SK-N-SH (cell line): ENCODE measurements at regions not wholly inside any gene's neighbourhood (a gene's known extent, or its start where the extent isn't known, plus 50 kb on each side); places are given as distances from the start of the nearest gene placed in this dataset.

Source experiments
- CTCF ChIA-PET: fragments of 300-600, 350-600 bp; formaldehyde crosslinking; extraction: SDS; loops from one replicate; lab custom pipeline; 2021; lab: Yijun Ruan, JAX
- POLR2A ChIA-PET: fragments of 350-600 bp; sonication (Branson Sonifier 250); formaldehyde crosslinking; extraction: SDS; loops from one replicate; lab custom pipeline; 2020; ENCODE audit warnings: antibody characterized with exemption, inconsistent platforms; lab: Yijun Ruan, JAX
- DNase-seq: peaks from one replicate; pipeline ENCODE4 v3.0.0; 2012
- H2AFZ ChIP-seq: fragments of 200-600 bp; sonication (generic); 2 replicates; pipeline ENCODE4 v1.8.1; 2016; ENCODE audit warnings: antibody characterized with exemption, mild to moderate bottlenecking, low read depth
- H3F3A ChIP-seq: fragments of 200-600 bp; sonication (generic); replicated peaks from 2 replicates; pipeline ENCODE3; 2016; ENCODE audit warnings: antibody characterized with exemption, mild to moderate bottlenecking; ENCODE audit not compliant: insufficient read depth
- H3K27ac ChIP-seq, 2 experiments: fragments of 200-500 bp in 1 of 2; fragments of 200-600 bp in 1 of 2; sonication (Bioruptor generic) in 1 of 2; sonication (generic), shearing (Covaris generic) in 1 of 2; 2 replicates each; pipeline versions ENCODE4 v1.5.1 to v1.6.1; 2014 to 2016; ENCODE audit warnings: low read depth in 2 of 2, inconsistent platforms in 1 of 2, low read length in 1 of 2, mild to moderate bottlenecking in 1 of 2, mixed read lengths in 1 of 2
- H3K27me3 ChIP-seq: fragments of 200-600 bp; sonication (generic), shearing (Covaris generic); 2 replicates; pipeline ENCODE4 v1.6.1; 2016; ENCODE audit warnings: mixed run types; ENCODE audit not compliant: insufficient read depth
- H3K36me3 ChIP-seq, 2 experiments: fragments of 200-500 bp in 1 of 2; fragments of 200-600 bp in 1 of 2; sonication (Bioruptor generic) in 1 of 2; sonication (generic) in 1 of 2; replicated peaks in 1 of 2; 2 replicates each; pipeline versions ENCODE3 to v1.5.1; 2014 to 2016; ENCODE audit warnings: low read length in 1 of 2, mild to moderate bottlenecking in 1 of 2; ENCODE audit not compliant: insufficient read depth in 2 of 2, control insufficient read depth in 1 of 2
- H3K4me1 ChIP-seq, 2 experiments: fragments of 200-500 bp in 1 of 2; fragments of 200-600 bp in 1 of 2; sonication (Bioruptor generic) in 1 of 2; sonication (generic), shearing (Covaris generic) in 1 of 2; 2 replicates each; pipeline versions ENCODE4 v1.5.1 to v1.6.1; 2014 to 2016; ENCODE audit warnings: low read depth in 1 of 2, low read length in 1 of 2, mixed run types in 1 of 2; ENCODE audit not compliant: insufficient read depth in 2 of 2, control insufficient read depth in 1 of 2
- H3K4me2 ChIP-seq: fragments of 200-600 bp; sonication (generic), shearing (Covaris generic); 2 replicates; pipeline ENCODE4 v1.6.1; 2017; ENCODE audit warnings: mixed run types
- H3K4me3 ChIP-seq, 2 experiments: fragments of 200-500 bp in 1 of 2; fragments of 200-600 bp in 1 of 2; sonication (Bioruptor generic) in 1 of 2; sonication (generic), shearing (Covaris generic) in 1 of 2; 2 replicates each; pipeline versions ENCODE4 v1.5.1 to v1.8.1; 2014 to 2016; ENCODE audit warnings: low read depth in 2 of 2, inconsistent platforms in 1 of 2, low read length in 1 of 2, mild to moderate bottlenecking in 1 of 2, mixed read lengths in 1 of 2, moderate library complexity in 1 of 2
- H3K79me2 ChIP-seq: fragments of 200-600 bp; sonication (generic); 2 replicates; pipeline ENCODE4 v1.8.1; 2017; ENCODE audit warnings: mild to moderate bottlenecking; ENCODE audit not compliant: insufficient read depth
- H3K9ac ChIP-seq: fragments of 200-600 bp; sonication (generic); 2 replicates; pipeline ENCODE4 v1.6.1; 2017; ENCODE audit warnings: mixed run types
- H3K9me2 ChIP-seq: fragments of 200-600 bp; sonication (generic); 2 replicates; pipeline ENCODE4 v1.6.1; 2017; ENCODE audit warnings: mixed run types
- H3K9me3 ChIP-seq: fragments of 200-600 bp; sonication (generic); 2 replicates; pipeline ENCODE4 v1.6.1; 2017; ENCODE audit warnings: mixed run types, mild to moderate bottlenecking, moderate library complexity
- H4K20me1 ChIP-seq: fragments of 200-600 bp; sonication (generic); 2 replicates; pipeline ENCODE4 v1.6.1; 2017; ENCODE audit warnings: mild to moderate bottlenecking, mixed run types; ENCODE audit not compliant: insufficient read depth
- FOXJ3 ChIP-seq: sonication (generic); formaldehyde crosslinking; IDR thresholded peaks from 2 replicates; pipeline ENCODE4 v1.5.1; 2020; ENCODE audit warnings: mild to moderate bottlenecking, missing genetic modification reagents
- FOXM1 ChIP-seq: IDR thresholded peaks from 2 replicates; pipeline ENCODE4 v1.4.0; 2012; ENCODE audit warnings: low read depth, mild to moderate bottlenecking
- JUND ChIP-seq: IDR thresholded peaks from 2 replicates; pipeline ENCODE4 v1.4.0; 2012
- MEF2A ChIP-seq: IDR thresholded peaks from 2 replicates; pipeline ENCODE4 v1.4.0; 2012; ENCODE audit warnings: low read depth, borderline replicate concordance
- MXI1 ChIP-seq: IDR thresholded peaks from 2 replicates; pipeline ENCODE4 v1.6.1; 2012; ENCODE audit warnings: mild to moderate bottlenecking, low read depth, low read length, improper control_type of control experiment
- NFIC ChIP-seq: IDR thresholded peaks from 2 replicates; pipeline ENCODE4 v1.4.0; 2012; ENCODE audit warnings: borderline replicate concordance
- RAD21 ChIP-seq: IDR thresholded peaks from 2 replicates; pipeline ENCODE4 v1.6.1; 2012; ENCODE audit warnings: mild to moderate bottlenecking, low read length
- RFX5 ChIP-seq: IDR thresholded peaks from 2 replicates; pipeline ENCODE4 v1.6.1; 2012; ENCODE audit warnings: mild to moderate bottlenecking, improper control_type of control experiment, low read length
- RXRA ChIP-seq: IDR thresholded peaks from 2 replicates; pipeline ENCODE4 v1.4.0; 2012; ENCODE audit warnings: low read depth, mild to moderate bottlenecking, borderline replicate concordance
- SIN3A ChIP-seq: IDR thresholded peaks from 2 replicates; pipeline ENCODE4 v1.6.1; 2012; ENCODE audit warnings: low read depth, mild to moderate bottlenecking, low read length, moderate library complexity, borderline replicate concordance
- SMC3 ChIP-seq: IDR thresholded peaks from 2 replicates; pipeline ENCODE4 v1.6.1; 2012; ENCODE audit warnings: low read depth, low read length, improper control_type of control experiment
- TAF1 ChIP-seq: IDR thresholded peaks from 2 replicates; pipeline ENCODE4 v1.6.1; 2012; ENCODE audit warnings: low read depth, mild to moderate bottlenecking, low read length, moderate library complexity, borderline replicate concordance
- TEAD4 ChIP-seq: IDR thresholded peaks from 2 replicates; pipeline ENCODE4 v1.4.0; 2012; ENCODE audit warnings: mild to moderate bottlenecking, borderline replicate concordance; ENCODE audit not compliant: insufficient read depth
- WGBS: methylation state at CpG from one replicate; pipeline ENCODE4 v1.1.6; 2017; ENCODE audit warnings: low lambda C conversion rate; 5-methylcytosine and 5-hydroxymethylcytosine counted together
- TF ChIP-seq, protein P1 (sequence below): IDR thresholded peaks from 2 replicates; pipeline ENCODE4 v1.4.0; 2012; ENCODE audit warnings: low read depth
- TF ChIP-seq, protein P2 (sequence below): fragments of 150-350 bp; IDR thresholded peaks from 2 replicates; pipeline ENCODE4 v1.6.1; 2017; ENCODE audit warnings: antibody characterized with exemption, low read length, low read depth, borderline replicate concordance
- TF ChIP-seq, protein P3 (sequence below): IDR thresholded peaks from 2 replicates; pipeline ENCODE4 v1.6.1; 2012; ENCODE audit warnings: mild to moderate bottlenecking, low read depth, low read length, moderate library complexity
- TF ChIP-seq, protein P4 (sequence below): fragments of 200-600 bp; sonication (generic); IDR thresholded peaks from 2 replicates; pipeline ENCODE4 v1.6.1; 2017; ENCODE audit warnings: antibody characterized with exemption, mild to moderate bottlenecking, moderate library complexity
- TF ChIP-seq, protein P5 (sequence below): IDR thresholded peaks from 2 replicates; pipeline ENCODE4 v1.4.0; 2012; ENCODE audit warnings: low read depth, borderline replicate concordance

DNA sequence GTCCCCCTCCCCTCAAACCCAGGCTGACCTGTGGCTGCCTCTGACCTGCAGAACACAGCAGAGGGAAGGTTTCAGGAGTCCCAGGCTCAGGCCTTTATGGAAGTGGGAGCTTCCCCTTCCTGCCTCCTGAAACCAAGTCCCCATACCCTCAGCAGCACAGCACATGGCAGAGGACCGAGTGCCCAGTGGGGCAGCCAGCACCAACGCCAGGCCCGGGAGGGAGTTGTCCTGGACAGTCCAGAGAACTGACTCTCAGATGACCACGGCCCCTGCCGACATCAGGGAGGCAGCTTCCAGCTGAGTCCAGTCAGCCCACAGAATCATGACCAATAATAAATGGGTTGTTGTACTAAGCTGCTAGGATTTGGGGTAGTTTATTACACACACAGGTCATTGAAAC, 79.6 kb upstream of the ERG start:
- 51% methylated on average over 5 of the region's 5 CpGs for WGBS
- H3K4me3 ChIP-seq = no peak overlapping the region
- no peaks in the 10 kb centered on the region; a peak in 1 of 4 replicates for H3K4me1 ChIP-seq
- TF ChIP-seq RFX5 (no peak), NFIC (no peak), JUND (no peak), TEAD4 (no peak), FOXJ3 (no peak), RXRA (no peak)
- TF ChIP-seq, protein P1, sequence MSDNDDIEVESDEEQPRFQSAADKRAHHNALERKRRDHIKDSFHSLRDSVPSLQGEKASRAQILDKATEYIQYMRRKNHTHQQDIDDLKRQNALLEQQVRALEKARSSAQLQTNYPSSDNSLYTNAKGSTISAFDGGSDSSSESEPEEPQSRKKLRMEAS = no peak
- H3K9me3 ChIP-seq = no peaks in the 10 kb centered on the region
- H3K79me2 ChIP-seq = no peaks in the 10 kb centered on the region
- no peak overlapping the region for H3K9ac ChIP-seq
- H3K27ac ChIP-seq = no peak overlapping the region
- no peaks in the 10 kb centered on the region for H4K20me1 ChIP-seq
- H2AFZ ChIP-seq = no peak overlapping the region
- DNase-seq = no peak
- no peaks in the 10 kb centered on the region for H3K36me3 ChIP-seq
- H3K27me3 ChIP-seq = peaks cover 6% of the 10 kb centered on the region; the same call in 1 of the 2 replicates
- H3K9me2 ChIP-seq = no peaks in the 10 kb centered on the region
- H3F3A ChIP-seq = no peaks in the 10 kb centered on the region
- CTCF ChIA-PET = no interaction called here
- POLR2A ChIA-PET = no interaction called here
- no peak overlapping the region for H3K4me2 ChIP-seq

DNA sequence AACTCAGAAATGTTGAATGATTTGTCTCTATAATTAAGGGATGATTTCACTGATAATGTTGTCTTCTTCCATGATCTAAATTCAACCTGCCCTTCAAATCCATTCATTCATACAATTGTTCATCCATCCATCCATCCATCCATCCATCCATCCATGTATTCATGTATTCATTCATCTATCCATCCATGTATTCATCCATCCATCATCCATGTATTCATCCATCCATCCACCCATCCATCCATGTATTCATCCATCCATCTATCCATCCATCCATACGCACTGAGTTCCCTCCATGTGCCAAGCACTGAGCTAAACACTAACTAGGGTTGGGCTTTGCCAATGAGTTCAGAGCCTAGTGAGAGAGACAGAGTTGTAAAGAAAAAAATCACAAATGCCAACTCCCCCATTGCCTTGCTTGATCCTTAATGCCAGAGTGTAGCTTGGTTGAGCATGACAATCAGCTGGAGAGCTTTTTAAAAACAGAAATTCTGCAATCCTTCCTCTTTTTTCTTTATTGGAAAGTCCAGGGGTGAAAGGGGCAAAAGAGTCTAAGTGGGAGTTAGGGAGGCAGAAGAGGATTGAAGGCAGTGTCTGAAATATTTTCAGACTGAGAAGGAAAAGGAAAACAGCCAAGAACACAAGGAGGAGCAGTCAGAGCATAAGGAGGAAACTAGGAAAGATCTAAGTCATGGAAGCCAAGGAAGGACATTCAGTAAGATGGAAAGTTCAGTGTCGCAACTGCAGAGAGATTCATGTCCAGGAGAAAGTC, 92.4 kb upstream of the ERG start:
- 81% methylated on average over 2 of the region's 2 CpGs for WGBS
- H3K4me2 ChIP-seq = no peak overlapping the region
- TF ChIP-seq, protein P2, sequence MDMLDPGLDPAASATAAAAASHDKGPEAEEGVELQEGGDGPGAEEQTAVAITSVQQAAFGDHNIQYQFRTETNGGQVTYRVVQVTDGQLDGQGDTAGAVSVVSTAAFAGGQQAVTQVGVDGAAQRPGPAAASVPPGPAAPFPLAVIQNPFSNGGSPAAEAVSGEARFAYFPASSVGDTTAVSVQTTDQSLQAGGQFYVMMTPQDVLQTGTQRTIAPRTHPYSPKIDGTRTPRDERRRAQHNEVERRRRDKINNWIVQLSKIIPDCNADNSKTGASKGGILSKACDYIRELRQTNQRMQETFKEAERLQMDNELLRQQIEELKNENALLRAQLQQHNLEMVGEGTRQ = no peak
- TF ChIP-seq, protein P3, sequence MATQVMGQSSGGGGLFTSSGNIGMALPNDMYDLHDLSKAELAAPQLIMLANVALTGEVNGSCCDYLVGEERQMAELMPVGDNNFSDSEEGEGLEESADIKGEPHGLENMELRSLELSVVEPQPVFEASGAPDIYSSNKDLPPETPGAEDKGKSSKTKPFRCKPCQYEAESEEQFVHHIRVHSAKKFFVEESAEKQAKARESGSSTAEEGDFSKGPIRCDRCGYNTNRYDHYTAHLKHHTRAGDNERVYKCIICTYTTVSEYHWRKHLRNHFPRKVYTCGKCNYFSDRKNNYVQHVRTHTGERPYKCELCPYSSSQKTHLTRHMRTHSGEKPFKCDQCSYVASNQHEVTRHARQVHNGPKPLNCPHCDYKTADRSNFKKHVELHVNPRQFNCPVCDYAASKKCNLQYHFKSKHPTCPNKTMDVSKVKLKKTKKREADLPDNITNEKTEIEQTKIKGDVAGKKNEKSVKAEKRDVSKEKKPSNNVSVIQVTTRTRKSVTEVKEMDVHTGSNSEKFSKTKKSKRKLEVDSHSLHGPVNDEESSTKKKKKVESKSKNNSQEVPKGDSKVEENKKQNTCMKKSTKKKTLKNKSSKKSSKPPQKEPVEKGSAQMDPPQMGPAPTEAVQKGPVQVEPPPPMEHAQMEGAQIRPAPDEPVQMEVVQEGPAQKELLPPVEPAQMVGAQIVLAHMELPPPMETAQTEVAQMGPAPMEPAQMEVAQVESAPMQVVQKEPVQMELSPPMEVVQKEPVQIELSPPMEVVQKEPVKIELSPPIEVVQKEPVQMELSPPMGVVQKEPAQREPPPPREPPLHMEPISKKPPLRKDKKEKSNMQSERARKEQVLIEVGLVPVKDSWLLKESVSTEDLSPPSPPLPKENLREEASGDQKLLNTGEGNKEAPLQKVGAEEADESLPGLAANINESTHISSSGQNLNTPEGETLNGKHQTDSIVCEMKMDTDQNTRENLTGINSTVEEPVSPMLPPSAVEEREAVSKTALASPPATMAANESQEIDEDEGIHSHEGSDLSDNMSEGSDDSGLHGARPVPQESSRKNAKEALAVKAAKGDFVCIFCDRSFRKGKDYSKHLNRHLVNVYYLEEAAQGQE = no peak
- no peak for TF ChIP-seq TAF1
- TF ChIP-seq FOXM1 = no peak
- TF ChIP-seq, protein P4, sequence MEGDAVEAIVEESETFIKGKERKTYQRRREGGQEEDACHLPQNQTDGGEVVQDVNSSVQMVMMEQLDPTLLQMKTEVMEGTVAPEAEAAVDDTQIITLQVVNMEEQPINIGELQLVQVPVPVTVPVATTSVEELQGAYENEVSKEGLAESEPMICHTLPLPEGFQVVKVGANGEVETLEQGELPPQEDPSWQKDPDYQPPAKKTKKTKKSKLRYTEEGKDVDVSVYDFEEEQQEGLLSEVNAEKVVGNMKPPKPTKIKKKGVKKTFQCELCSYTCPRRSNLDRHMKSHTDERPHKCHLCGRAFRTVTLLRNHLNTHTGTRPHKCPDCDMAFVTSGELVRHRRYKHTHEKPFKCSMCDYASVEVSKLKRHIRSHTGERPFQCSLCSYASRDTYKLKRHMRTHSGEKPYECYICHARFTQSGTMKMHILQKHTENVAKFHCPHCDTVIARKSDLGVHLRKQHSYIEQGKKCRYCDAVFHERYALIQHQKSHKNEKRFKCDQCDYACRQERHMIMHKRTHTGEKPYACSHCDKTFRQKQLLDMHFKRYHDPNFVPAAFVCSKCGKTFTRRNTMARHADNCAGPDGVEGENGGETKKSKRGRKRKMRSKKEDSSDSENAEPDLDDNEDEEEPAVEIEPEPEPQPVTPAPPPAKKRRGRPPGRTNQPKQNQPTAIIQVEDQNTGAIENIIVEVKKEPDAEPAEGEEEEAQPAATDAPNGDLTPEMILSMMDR = no peak
- no peak for TF ChIP-seq TEAD4
- TF ChIP-seq RAD21 = no peak
- no peak for TF ChIP-seq SIN3A
- TF ChIP-seq MEF2A = no peak
- TF ChIP-seq SMC3 = no peak
- TF ChIP-seq MXI1 = no peak
- TF ChIP-seq, protein P5, sequence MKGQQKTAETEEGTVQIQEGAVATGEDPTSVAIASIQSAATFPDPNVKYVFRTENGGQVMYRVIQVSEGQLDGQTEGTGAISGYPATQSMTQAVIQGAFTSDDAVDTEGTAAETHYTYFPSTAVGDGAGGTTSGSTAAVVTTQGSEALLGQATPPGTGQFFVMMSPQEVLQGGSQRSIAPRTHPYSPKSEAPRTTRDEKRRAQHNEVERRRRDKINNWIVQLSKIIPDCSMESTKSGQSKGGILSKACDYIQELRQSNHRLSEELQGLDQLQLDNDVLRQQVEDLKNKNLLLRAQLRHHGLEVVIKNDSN = no peak
- TF ChIP-seq, all 33 proteins: peak for 0

More for the DNA sequence above, 92.4 kb upstream of the ERG start:
- no peaks in the 10 kb centered on the region for H3F3A ChIP-seq
- no peak for DNase-seq
- ChIA-PET POLR2A (no interaction called here), CTCF (no interaction called here)
- H4K20me1 ChIP-seq = no peaks in the 10 kb centered on the region
- no peak overlapping the region for H3K27ac ChIP-seq
- H3K9me3 ChIP-seq = no peaks in the 10 kb centered on the region
- no peaks in the 10 kb centered on the region for H3K79me2 ChIP-seq
- no peaks in the 10 kb centered on the region for H3K9me2 ChIP-seq
- H3K36me3 ChIP-seq = no peaks in the 10 kb centered on the region
- no peak overlapping the region for H3K9ac ChIP-seq
- no peak overlapping the region for H3K4me3 ChIP-seq
- no peaks in the 10 kb centered on the region for H3K4me1 ChIP-seq
- no peak overlapping the region for H2AFZ ChIP-seq
- peaks cover 17% of the 10 kb centered on the region; the same call in 1 of the 2 replicates for H3K27me3 ChIP-seq
